NT2/D1 (cell line): ENCODE measurements at regions not wholly inside any gene's neighbourhood (a gene's known extent, or its start where the extent isn't known, plus 50 kb on each side); places are given as distances from the start of the nearest gene placed in this dataset.

ENCODE experiments used
- SUZ12 ChIP-seq: IDR thresholded peaks from 2 replicates; pipeline ENCODE4 v1.6.1; 2011; ENCODE audit not compliant: insufficient read length, insufficient read depth; ENCODE audit errors: extremely low read depth
- YY1 ChIP-seq: IDR thresholded peaks from 2 replicates; pipeline ENCODE4 v1.6.1; 2011; ENCODE audit not compliant: insufficient read length, insufficient read depth
- ZNF274 ChIP-seq: IDR thresholded peaks from 2 replicates; pipeline ENCODE4 v1.6.1; 2011; ENCODE audit warnings: mild to moderate bottlenecking, low read depth, low read length

- no peak for TF ChIP-seq YY1
- TF ChIP-seq SUZ12: no peak
- no peak for TF ChIP-seq ZNF274
Observed at GRCh38 chr21:28172376-28172775, 820.3 kb downstream of the LTN1 start.
